GM18520 (cell line): ENCODE measurements at regions not wholly inside any gene's neighbourhood (a gene's known extent, or its start where the extent isn't known, plus 50 kb on each side); places are given as distances from the start of the nearest gene placed in this dataset.
"Not testable (repeated sequence)": the region's sequence is repeated elsewhere in the genome, so short reads cannot be mapped to it uniquely, and the experiment has no call there.

ENCODE experiments used
- ATAC-seq: cut with Tn5 transposase; IDR thresholded peaks from one replicate; pipeline ENCODE4 v1.9.1; 2021; ENCODE audit not compliant: unreplicated experiment

DNA sequence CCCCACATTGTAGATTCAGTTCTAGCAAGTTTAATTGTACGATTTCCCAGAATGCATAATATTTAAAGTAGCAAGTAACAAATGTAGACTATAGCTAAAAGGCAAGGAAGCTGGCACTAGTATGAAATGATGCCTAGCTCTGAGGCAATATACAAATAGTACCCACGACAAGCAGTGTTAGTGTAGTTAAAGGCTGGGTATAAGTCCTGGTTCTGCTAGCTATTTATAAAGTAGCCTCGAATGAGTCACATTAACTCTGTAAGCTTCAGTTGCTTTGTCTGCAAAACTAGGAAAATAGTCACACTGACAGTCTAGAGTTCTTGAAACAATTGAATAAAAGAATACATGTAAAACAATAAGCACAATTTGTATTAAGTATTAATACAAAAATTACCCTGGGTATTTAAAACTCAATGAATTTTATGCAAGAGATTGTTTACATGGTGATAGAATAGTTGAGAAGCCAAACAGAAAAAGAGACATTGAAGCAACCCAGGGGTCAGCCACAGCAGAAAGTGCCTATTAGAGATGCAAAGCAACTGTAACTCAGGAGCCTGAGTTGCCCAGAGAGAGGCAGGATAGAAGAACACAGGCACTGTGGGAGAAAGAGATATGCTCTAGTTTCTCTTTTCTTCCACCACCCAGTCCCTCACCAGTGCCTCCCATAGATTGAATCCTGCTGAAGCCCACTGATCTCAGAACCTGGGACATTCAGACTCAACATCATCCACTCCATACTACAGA lies 949.0 kb downstream of the C4orf33 start:
- no peak for ATAC-seq

GRCh38 chr4:130053723-130054122 lies 957.8 kb downstream of the C4orf33 start:
- ATAC-seq = no peak

- ATAC-seq = no peak
Observed at GRCh38 chr4:130054908-130055307, 959.0 kb downstream of the C4orf33 start.

GRCh38 chr4:130056286-130056685 lies 960.3 kb downstream of the C4orf33 start:
- no peak for ATAC-seq

- no peak for ATAC-seq
Observed at GRCh38 chr4:130064471-130064870, 968.5 kb downstream of the C4orf33 start.

- no peak for ATAC-seq
Observed at GRCh38 chr4:130067419-130067818, 971.5 kb downstream of the C4orf33 start.

GRCh38 chr4:130068072-130068471 lies 972.1 kb downstream of the C4orf33 start:
- ATAC-seq = no peak

- no peak for ATAC-seq
Observed at GRCh38 chr4:130071746-130072145, 975.8 kb downstream of the C4orf33 start.

- ATAC-seq = no peak
Observed at GRCh38 chr4:130073145-130073790, 977.3 kb downstream of the C4orf33 start.

GRCh38 chr4:130074096-130074495 lies 978.1 kb downstream of the C4orf33 start:
- ATAC-seq = no peak

- ATAC-seq = no peak
Observed at GRCh38 chr4:130077275-130077674, 981.3 kb downstream of the C4orf33 start.

DNA sequence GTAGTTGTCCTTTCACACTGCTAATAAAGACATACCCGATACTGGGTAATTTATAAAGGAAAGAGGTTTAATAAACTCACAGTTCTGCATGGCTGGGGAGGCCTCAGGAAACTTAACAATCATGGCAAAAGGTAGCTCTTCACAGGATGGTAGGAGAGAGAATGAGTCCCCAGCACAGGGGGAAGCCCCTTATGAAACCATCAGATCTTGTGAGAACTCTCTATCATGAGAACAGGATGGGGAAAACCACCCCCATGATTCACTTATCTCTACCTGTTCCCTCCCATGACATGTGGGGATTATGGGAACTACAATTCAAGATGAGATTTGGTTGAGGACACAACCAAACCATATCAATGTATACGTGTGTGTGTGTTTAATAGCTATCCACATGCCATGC lies 983.1 kb downstream of the C4orf33 start:
- not testable (repeated sequence) for ATAC-seq

GRCh38 chr4:130080872-130081451 lies 985.0 kb downstream of the C4orf33 start:
- ATAC-seq = no peak

GRCh38 chr4:130090427-130090826 lies 994.5 kb downstream of the C4orf33 start:
- no peak for ATAC-seq

- no peak for ATAC-seq
Observed at GRCh38 chr4:130092187-130093015, 996.4 kb downstream of the C4orf33 start.

GRCh38 chr4:130099105-130099504 lies 1003.2 kb downstream of the C4orf33 start:
- no peak for ATAC-seq

DNA sequence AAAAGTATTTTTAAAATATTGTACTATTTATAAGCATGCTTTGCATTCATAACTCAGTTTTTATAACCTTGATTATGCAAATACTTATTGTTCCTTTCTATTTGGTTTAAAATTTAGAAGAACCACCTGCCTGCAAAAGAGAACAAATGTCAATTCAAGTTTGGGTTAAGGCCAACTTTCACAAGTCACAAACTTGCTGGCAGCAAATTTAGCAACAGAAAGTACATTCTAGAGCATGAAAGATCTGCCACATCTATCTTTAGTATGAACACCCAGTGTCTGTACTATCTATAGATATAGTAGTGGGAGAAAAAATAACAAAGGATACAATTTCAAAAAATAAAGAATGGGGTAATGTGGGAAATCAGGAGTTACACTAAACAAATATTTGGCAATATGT lies 1014.2 kb downstream of the C4orf33 start:
- no peak for ATAC-seq

DNA sequence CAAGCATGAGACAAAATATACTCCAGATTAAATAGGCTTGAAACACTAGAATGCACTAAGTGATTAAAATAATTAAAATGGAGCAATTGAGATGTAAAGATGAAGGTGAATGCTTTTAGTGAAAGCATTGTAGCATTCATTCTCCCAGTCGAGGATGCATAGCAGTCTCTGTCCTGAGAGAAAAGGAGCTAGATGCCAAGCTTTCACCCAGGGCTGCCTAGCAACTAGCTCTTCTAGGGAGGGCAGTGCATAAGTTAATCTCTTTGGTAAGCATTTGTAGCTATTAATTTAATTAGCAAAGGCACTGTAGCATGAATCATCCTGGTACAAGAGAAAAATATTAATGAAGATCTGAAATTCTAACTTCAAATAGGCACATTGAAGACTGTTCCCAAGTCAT lies 1014.8 kb downstream of the C4orf33 start:
- no peak for ATAC-seq

- ATAC-seq = no peak
Observed at GRCh38 chr4:130124066-130124465, 1028.1 kb downstream of the C4orf33 start.

DNA sequence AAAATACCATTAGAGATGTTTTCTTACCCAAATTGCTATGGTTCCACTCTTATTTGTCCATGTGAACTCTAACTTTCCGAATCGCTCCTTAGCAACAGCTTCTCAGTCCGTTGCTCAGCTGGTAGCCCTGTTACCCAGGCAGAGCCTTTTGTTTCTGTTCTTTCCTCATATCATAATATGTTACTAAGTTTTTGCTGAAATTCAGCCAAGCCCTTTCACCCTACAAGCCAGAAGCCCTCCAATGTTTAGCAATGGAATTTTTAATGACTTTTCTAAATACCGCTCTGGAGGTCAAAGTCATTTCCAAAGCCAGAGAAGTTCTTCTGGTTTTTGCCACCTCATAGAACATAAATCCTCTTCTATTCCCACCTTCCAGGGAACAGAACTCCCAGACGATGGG lies 1029.5 kb downstream of the C4orf33 start:
- no peak for ATAC-seq

DNA sequence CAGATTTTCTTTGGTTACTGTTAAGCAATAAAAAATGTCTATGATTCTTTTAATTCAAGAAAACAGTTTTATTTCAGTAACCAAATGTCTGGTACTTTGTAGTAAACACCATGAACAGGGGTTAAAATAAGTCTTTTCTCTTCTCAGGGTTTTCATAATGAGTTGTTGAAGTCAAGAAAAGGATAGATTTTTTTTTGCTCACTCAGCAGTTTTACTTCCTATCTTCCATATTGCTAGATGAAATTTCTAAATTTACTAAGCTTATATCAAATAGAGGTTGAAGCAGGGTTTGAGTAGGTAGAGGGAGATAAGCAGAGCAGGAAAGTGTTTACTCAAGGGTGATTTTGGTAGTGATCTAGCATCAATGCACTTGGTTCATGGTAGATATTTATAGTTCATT lies 1031.3 kb downstream of the C4orf33 start:
- no peak for ATAC-seq
